HUDEP-2 (cell line): ENCODE measurements at regions not wholly inside any gene's neighbourhood (a gene's known extent, or its start where the extent isn't known, plus 50 kb on each side); places are given as distances from the start of the nearest gene placed in this dataset.

Experiments used
- DNase-seq, 76 experiments: peaks; one replicate each; lab custom pipeline; 2025; ENCODE audit not compliant: unreplicated experiment in 76 of 76; lab: John Stamatoyannopoulos, UW

DNA sequence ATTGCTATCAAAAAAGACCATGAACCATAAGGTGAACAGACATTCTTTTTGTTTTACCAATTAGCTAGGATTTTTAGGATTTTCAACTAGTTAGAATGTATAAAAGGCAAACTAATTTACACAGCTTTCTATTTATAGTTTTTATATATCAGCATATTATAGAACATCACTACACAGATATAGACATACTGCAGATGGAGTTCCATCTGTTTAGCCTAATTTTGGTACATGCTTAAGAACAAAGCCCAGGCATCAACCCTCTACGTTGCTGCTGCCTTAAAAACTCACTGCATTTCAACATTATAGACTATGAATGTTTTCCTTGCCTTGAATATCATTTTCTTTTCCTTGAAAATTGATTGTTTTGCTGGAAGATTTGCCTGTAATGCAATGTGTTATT, 2227.5 kb upstream of the C9orf72 start:
- no peak for DNase-seq

DNA sequence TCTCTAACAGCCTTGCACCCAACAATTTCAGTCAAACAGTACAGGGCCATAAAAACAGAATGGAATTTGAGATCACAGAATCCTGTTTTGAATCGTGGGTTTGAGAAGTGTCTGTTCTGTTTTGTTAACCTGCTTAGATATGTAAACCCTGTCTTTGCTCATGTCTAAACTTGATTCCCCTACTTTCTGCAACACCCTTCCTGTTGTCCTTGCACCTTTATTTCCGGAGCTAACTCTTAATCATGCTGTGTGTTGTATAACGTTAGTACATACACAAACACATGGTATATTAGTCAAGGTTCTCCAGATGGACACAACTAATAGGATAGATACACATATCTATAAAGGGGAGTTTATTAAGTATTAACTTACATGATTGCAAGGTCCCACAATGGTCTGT, 2229.2 kb upstream of the C9orf72 start:
- DNase-seq: no peak

DNA sequence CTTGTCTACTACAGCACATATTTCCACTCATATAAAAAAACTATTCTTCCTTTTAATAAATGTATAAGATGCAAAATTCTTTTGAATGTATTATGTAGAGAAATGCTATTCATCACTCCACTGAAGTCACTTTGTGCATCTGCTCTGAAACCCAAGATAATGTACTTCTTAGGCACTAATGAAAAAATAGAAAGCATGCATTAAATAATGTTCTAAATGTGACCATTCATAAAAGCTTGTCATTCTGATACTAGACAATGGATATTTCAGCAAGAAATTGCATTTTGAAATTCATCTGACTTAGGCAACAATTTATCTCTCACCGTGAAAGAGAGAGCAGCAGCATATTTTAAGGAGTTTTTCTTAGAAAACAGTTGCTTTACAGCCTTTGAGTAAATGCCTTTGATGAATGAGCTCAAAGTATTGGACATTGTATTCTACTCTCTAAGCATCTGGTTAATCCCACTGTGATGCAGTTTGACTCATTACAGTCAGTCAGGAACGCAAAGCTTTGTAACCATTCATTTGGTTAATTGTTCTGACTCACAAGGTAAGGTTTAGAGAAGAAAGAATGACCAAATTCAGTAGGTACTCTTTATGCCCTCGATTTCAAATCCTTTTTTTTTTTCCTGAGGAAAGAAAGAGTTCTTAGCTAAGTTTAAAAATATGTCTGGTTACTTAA, 2233.8 kb upstream of the C9orf72 start:
- no peak for DNase-seq

DNA sequence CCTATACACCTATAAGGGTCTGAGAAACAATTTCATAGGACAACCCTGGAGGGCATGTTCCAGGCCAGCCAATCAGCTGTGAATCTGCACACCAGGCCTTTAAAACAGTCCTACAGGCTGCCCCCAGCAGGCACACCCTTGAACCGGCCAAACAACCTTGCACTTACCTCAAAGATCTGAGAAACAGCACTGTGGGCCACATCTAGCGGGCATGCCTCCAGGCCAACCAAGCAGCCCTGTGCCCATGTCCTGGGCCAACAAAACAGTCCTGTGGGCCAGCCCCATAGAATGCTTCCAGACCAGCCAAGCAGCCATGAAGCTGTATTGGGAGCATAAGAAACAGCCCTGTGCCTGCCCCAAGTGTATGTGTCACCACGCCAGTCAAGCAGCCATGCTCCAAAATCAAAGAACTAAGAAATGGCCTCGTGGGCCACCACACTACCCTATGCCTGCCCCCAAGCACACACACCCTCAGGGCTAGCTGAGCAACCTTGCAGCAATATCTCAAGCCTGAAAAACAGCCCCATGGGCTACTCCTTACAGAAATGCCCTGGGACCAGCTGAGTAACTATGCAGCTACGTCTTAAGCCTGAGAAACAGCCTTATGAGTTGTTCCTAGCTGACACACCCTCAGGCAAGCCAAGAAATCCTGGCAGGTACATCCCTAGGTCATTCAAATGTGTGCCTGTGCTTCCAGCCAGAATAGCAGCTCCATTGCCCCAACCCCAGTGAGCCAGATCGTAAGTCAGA, 2243.8 kb upstream of the C9orf72 start:
- DNase-seq: no peak

DNA sequence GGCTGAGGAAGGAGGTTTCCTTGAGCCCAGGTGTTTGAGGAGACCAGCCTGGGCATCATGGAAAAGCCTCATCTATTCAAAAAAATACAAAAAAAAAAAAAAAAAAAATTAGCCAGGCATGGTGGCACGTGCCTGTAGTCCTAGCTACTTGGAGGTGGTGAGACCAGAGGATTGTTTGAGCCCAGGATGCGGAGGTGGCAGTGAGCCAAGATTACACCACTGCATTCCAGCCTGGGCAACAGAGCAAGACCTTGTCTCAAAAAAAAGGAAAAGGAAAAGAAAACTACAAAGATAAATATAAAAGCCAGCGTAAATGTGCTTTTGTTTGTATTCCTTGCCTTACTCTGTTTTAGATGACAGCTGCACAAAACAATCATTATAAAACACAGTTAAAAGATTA, 2249.2 kb upstream of the C9orf72 start:
- DNase-seq: no peak

DNA sequence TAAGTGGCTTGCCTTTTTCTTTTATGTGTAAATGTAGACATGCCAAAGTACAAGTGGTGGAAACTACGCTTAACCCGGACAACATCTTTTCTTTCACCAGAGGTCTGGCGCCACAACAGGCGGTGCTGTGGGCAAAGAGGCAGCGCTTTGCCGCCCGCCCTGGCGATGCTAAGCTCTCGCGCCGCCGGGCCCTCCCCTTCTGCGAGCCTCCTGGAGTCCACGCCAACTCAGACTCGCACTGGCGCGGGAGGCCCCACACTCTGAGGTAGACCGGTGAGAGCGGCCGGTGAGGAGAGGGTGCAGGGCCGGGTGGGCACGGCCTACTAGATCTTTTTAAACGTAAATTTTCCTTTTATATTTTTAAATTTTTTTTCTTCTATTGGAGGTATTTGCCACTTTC, 2253.1 kb upstream of the C9orf72 start:
- no peak for DNase-seq

DNA sequence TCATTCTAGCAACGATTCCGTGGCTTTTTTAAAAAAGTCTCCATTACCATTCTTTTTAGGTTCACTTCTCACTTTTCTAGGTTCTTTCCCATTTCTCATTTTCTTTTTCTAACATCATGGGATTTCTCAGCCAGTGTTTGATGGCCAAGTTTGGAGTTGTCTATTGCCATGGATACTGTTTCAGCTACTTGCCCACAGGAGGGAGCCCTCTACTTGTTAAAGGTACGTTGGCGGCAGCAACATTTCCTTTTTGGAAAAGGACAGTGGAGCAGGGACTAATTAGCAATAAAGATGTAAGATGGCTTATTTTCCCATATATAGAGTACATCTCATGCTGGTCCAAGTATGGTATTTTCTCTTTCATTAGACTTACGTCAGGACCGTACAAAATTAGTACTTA, 2257.5 kb upstream of the C9orf72 start:
- DNase-seq: peak in 25 of 76 experiments; percentile 0 to 52 (median 14)

DNA sequence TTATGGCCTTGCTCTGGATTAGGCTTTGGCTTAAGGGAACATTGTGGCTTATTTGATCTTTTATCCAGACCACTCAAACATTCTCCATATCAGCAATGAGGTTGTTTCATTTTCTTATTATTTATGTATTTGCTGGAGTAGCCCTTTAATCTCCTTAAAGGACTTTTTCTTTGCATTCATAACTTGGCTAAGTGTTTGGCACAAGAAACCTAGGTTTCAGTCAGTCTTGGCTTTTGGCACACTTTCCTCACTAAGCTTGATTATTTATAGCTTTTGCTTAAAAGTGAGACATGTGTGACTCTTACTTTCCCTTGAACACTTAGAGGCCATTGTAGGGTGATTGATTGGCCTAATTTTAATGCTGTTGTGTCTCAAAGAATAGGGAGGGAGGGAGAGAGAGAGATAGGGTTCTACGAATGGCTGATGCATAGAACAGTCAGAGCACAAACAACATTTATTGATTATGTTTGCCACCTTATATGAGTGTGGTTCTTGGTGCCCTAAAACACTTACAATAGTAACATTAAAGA, 2265.3 kb upstream of the C9orf72 start:
- DNase-seq: no peak

DNA sequence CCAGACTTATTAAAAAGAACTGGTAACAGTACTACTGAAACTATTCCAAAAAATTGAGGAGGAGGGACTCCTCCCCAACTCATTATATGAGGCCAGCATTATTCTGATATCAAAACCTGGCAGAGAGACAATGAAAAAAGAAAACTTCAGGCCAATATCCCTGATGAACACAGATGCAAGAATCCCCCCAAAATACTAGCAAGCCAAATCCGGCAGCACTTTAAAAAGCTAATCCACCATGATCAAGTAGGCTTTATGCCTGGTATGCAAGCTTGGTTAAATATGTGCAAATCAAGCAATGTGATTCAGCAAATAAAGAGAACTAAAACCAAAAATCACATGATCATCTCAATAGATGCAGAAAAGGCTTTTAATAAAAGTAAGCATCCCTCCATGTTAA, 2271.0 kb upstream of the C9orf72 start:
- no peak for DNase-seq

DNA sequence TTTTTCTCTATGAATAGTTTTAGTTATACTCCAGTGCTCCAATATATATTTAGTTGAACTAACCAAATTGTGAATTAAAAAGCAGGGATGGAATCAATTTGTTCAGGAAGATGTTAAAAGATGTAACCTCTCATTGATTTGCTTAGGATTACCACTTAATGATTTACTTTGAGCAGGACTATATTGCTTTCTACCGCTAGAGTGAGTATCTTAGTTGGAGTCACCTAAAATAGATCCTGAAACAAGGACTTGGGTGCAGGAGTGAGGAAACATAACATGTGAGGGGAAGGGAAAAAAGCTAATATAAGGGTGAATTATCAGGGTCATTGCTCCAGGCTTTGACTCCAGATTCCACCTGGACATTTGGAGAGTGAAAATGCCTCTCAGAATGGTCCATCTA, 2277.4 kb upstream of the C9orf72 start:
- no peak for DNase-seq

DNA sequence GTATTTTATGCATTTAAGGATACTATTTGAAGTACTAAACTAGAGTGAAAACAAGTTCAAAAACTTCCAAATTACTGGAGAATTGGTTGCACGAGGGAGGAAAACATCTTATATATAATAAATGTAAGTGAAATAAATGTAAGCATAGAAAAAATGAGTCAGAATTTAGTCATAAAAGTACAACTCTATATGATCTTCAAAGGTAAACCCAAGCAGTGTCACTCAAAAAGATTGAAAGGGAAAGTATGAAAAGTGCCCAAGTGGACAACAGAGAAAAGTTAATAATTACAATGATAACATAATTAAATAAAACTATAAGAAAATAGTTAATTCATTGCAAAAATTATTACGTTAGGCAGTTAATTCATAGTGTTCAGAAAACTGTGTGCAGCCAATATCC, 2288.5 kb upstream of the C9orf72 start:
- no peak for DNase-seq

DNA sequence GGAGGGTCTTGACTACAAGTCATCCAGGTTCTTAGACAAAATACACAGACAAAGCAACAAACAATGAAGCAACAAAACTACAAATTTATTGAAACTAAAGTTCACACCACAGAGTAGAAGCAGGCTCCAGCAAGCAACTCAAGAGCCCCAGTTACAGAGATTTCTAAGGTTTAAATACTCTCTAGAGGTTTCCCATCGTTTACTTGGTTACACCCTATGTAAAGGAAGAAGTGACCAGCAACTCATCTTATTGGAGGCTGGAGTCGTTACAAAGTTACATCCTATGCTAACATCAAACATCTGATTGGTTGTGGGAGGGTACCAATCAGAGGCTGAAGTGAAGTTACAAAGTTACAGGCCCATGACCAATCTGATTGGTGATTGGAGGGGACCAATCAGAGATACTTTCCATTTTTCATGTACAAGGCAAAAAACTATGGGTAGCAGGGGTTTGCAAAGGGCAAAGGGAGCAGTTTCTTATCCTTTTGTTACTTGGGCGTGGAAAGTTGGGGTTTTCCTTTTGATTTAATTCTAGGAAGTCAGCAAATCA, 2292.6 kb upstream of the C9orf72 start:
- DNase-seq: no peak

DNA sequence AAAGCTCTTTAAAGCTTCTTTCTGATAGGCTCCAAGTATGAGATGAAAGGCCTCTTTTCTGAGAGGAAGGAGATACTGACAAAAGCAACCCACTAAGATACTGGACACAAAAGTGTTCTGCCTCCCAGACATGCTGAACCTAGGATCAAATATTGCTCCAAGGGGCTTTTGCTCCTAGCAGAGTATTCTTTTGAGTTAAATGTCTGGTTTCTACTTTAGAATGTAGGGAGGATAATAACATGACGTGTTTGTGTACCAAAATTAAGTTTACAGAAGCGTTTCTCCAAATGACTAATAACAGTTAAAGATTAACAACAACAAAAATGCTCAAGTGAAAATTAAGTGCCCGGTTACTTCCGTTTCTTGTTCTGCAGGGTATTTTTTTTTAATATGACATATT, 2293.3 kb upstream of the C9orf72 start:
- DNase-seq: no peak

DNA sequence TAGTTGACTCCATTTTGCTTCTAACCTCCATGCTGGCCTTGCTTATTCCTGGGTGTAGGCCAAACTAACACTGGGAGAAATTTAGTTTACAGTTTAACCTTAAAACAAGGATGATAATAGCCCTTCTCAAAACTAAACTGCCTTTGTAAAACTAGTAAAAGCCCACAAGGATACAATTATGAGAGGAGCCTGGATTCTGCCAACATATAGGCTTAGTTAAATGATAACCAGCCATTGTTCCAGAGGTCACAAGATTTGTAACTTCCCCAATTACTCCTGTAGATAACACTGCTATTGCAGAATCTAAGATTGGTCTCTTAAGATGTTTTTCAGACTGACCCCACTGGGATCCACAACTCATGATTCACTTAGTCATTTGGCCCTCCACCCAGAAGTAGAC, 2300.3 kb upstream of the C9orf72 start:
- DNase-seq: no peak

DNA sequence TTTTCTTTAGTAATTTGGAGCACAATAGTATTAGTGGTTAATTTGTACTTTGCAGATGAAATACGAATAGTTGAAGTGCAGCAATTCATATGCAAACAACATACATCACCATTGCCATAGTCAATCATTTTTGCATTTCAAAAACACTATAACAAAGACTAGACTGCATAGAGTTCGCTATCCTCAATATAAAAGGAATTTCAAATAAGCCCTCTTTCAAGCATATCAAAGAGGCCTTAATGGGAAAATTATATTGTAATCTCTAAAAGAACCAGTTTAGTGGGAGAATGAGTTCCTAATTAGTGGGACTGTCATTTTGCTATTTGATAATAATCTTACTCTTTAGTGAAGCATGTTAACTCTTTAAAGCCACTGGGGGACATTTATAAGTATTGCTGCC, 2302.3 kb upstream of the C9orf72 start:
- no peak for DNase-seq

DNA sequence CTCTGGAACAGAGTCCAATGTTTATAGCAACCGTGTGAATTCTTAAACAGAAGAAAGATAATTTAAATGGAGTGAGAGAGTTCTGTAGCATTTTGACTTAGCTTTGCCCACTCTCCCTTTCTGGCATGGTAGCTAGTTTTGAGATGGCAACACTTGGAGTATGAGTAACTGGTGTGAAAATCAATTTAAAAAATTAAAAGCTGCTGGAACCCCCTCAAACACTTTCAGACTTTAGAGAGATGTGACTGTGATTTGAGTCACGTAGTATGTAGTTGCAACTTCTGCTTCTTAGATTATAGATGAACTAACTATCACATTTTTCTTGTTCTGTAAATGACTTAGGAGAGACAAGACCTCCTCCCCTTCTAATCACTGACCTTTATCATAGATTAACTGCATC, 2309.5 kb upstream of the C9orf72 start:
- DNase-seq: no peak

DNA sequence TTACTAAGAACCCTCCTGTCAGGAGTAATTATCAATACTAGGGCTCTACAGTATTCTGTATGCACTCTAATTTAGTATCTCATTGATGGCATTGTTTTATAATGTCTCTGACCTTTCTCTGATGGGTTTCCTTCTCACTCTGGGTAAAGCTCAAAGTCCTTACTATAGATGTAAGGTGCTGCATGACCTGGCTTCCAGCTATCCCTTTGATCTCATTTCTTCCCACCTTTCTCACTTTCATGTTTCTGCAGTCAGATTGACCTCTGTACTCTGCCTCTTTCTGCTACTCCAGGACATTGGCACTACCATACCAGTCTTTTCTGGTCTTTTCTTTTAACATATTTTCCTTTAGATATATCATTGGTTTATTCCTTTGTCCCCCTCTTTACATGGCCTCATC, 2332.8 kb upstream of the C9orf72 start:
- no peak for DNase-seq

DNA sequence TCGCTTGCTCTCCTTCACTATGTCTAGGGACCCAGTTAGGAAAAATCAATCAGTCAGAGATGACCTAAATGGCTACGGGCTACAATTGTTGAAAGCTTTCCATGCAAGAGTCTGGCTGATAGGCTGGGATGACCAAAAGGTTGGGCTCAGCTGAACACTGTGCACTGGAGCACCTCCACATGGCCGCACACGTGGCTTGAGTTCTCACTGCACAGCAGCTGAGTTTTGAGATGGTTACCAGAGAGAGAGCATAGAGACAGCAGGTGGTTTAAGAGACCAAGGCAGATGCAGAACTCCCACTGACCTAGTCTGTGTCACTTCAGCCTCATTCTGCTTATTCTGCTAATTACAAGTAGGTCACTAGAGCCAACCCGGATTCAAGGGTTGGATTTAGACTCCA, 2354.8 kb upstream of the C9orf72 start:
- no peak for DNase-seq

DNA sequence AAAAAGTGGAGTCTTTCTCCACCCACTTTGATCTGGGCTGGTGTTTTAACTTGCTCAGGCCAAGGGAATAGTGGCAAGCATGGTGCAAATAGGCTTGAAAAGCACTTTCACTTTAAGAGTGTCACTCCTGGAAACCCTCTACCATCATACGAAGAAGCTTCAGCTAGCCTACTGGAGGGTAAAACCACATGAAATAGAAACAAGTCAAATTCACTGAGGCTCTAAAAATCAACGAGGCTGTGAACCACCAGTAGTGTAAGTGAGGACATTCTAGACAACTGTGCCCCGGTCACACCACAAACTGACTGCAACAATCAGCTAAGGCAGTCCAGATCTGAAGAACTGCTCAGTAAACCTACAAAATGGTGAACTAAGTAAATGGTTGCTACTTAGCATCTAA, 2366.3 kb upstream of the C9orf72 start:
- DNase-seq: no peak

DNA sequence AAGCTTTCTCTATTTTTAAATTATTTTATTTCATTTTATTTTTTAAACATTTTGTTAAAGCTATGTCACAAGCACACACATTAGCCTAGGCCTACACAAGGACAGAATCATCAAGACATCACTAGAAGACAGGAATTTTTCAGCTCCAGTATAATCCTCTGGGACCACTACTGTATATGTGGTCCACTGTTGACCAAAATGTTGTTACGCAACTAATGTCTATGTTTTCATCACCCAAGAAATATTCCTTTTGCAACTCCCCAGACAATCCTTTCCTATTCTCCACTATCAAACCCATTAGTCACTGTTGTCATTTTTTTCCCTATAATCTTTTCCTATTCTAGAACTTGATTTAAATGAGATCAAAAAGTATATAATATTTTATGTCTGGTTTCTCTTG, 2371.7 kb upstream of the C9orf72 start:
- DNase-seq: no peak

DNA sequence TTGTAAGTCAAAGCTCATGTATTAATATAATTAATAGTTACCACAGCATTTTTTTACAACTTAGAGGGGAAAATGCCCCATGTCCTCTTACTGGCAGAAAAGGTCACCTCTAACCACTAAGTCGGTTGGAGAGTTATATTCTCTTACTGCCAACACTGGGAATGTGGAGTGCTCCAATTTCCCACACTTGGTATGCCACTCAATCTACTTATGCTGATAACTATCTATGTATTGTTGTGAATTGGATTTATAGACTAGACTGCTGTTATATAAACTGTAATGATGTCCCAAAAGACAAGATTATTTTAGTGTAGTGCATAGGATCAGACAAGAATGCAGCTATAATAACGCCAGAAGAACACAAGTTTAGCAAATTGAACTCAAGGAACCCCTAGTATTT, 2385.2 kb upstream of the C9orf72 start:
- no peak for DNase-seq

DNA sequence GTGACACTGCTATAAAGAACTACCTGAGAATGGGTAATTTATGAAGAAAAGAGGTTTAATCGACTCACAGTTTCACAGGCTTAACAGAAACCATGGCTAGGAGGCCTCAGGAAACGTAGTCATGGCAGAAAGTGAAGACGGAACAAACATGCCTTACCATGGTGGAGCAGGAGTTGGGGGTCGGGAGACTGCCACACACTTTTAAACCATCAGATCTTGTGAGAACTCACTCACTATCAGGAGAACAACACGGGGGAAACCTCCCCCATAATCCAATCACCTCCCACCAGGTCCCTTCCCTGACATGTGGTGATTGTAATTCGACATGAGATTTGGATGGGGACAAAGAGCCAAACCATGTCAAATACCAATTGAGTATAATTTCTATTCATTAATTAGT, 2392.6 kb upstream of the C9orf72 start:
- no peak for DNase-seq
